IMR-90 (cell line): ENCODE measurements at regions not wholly inside any gene's neighbourhood (a gene's known extent, or its start where the extent isn't known, plus 50 kb on each side); places are given as distances from the start of the nearest gene placed in this dataset.

Experiments
- ATAC-seq: fragments of 200-7000 bp; cut with Tn5 transposase; 2 replicates; pipeline ENCODE4 v1.9.1; 2020; ENCODE audit warnings: low read depth, mild to moderate bottlenecking, moderate library complexity
- BruUV-seq: library from RNA; stranded (reverse); fragments of 400-500 nt; replicated peaks from 2 replicates; lab custom pipeline; 2021; lab: Mats Ljungman, UMichigan
- CTCF ChIA-PET: fragments of 300-600 bp; formaldehyde crosslinking; extraction: SDS; loops from one replicate; lab custom pipeline; 2021; ENCODE audit warnings: antibody characterized with exemption; lab: Yijun Ruan, JAX
- POLR2A ChIA-PET: fragments of 300-600 bp; sonication (Branson Sonifier 250); formaldehyde crosslinking; loops from one replicate; lab custom pipeline; 2022; ENCODE audit warnings: antibody characterized with exemption; ENCODE audit not compliant: unreplicated experiment; lab: Charles Lee
- DNase-seq: peaks from one replicate; pipeline ENCODE4 v3.0.0; 2013
- H2AFZ ChIP-seq: replicated peaks from 2 replicates; pipeline ENCODE3; 2013; ENCODE audit warnings: low read length, mild to moderate bottlenecking; ENCODE audit not compliant: poor library complexity
- H2AK5ac ChIP-seq: 2 replicates; pipeline ENCODE4 v1.6.1; 2013; ENCODE audit warnings: low read depth, low read length, inconsistent platforms
- H2AK9ac ChIP-seq: replicated peaks from 2 replicates; pipeline ENCODE3; 2013; ENCODE audit warnings: mild to moderate bottlenecking, low read depth, low read length, moderate library complexity; ENCODE audit not compliant: poor library complexity
- H2BK120ac ChIP-seq: 2 replicates; pipeline ENCODE4 v1.6.1; 2013; ENCODE audit warnings: low read depth, low read length, inconsistent platforms
- H2BK15ac ChIP-seq: 3 replicates; pipeline ENCODE4 v1.6.1; 2013; ENCODE audit warnings: low read depth, low read length, inconsistent platforms
- H2BK20ac ChIP-seq: 2 replicates; pipeline ENCODE4 v1.6.1; 2013; ENCODE audit warnings: low read depth, mild to moderate bottlenecking, inconsistent platforms, low read length, moderate library complexity
- H2BK5ac ChIP-seq: 2 replicates; pipeline ENCODE4 v1.6.1; 2013; ENCODE audit warnings: mild to moderate bottlenecking, low read depth, low read length, inconsistent platforms; ENCODE audit not compliant: poor library complexity, severe bottlenecking
- H3K14ac ChIP-seq: replicated peaks from 2 replicates; pipeline ENCODE4 v1.6.1; 2013; ENCODE audit warnings: low read depth, low read length, inconsistent platforms
- H3K18ac ChIP-seq: 2 replicates; pipeline ENCODE4 v1.6.1; 2013; ENCODE audit warnings: low read depth, low read length, control low read depth
- H3K23ac ChIP-seq: 2 replicates; pipeline ENCODE4 v1.6.1; 2013; ENCODE audit warnings: low read depth, low read length, inconsistent platforms
- H3K27ac ChIP-seq: 2 replicates; pipeline ENCODE4 v1.5.1; 2013; ENCODE audit warnings: mild to moderate bottlenecking, control low read depth, low read length; ENCODE audit not compliant: insufficient read depth
- H3K27me3 ChIP-seq: 2 replicates; pipeline ENCODE4 v1.6.1; 2013; ENCODE audit warnings: low read length; ENCODE audit not compliant: control insufficient read depth, insufficient read depth
- H3K36me3 ChIP-seq: 2 replicates; pipeline ENCODE4 v1.6.1; 2013; ENCODE audit warnings: low read length, mixed read lengths; ENCODE audit not compliant: control insufficient read depth, insufficient read depth
- H3K4ac ChIP-seq: 2 replicates; pipeline ENCODE4 v1.6.1; 2013; ENCODE audit warnings: low read depth, low read length, inconsistent platforms
- H3K4me1 ChIP-seq: 2 replicates; pipeline ENCODE4 v1.6.1; 2013; ENCODE audit warnings: low read length, mixed read lengths; ENCODE audit not compliant: control insufficient read depth, insufficient read depth
- H3K4me2 ChIP-seq: 2 replicates; pipeline ENCODE4 v1.6.1; 2013; ENCODE audit warnings: low read depth, mild to moderate bottlenecking, control low read depth, low read length, moderate library complexity
- H3K4me3 ChIP-seq: 2 replicates; pipeline ENCODE4 v1.5.1; 2013; ENCODE audit warnings: low read depth, mild to moderate bottlenecking, control low read depth, low read length, moderate library complexity; ENCODE audit not compliant: insufficient read depth
- H3K56ac ChIP-seq: 2 replicates; pipeline ENCODE4 v1.6.1; 2013; ENCODE audit warnings: low read length, inconsistent platforms; ENCODE audit not compliant: insufficient read depth; ENCODE audit errors: extremely low read depth
- H3K79me1 ChIP-seq, 2 experiments: 2 replicates each; pipeline ENCODE4 v1.6.1; 2013; ENCODE audit warnings: low read length in 2 of 2, inconsistent platforms in 1 of 2, low read depth in 1 of 2
- H3K9ac ChIP-seq: 2 replicates; pipeline ENCODE4 v1.6.1; 2013; ENCODE audit warnings: low read depth, low read length, control low read depth
- H3K9me1 ChIP-seq: 2 replicates; pipeline ENCODE4 v1.6.1; 2013; ENCODE audit warnings: low read length, inconsistent platforms; ENCODE audit not compliant: insufficient read depth
- H3K9me3 ChIP-seq: 2 replicates; pipeline ENCODE4 v1.6.1; 2013; ENCODE audit warnings: low read length; ENCODE audit not compliant: control insufficient read depth, insufficient read depth
- H4K20me1 ChIP-seq: 2 replicates; pipeline ENCODE4 v1.6.1; 2013; ENCODE audit warnings: low read length, inconsistent platforms; ENCODE audit not compliant: insufficient read depth
- H4K5ac ChIP-seq: 2 replicates; pipeline ENCODE4 v1.6.1; 2013; ENCODE audit warnings: mild to moderate bottlenecking, low read depth, low read length, control low read depth
- H4K8ac ChIP-seq, 2 experiments: 2 replicates each; pipeline ENCODE4 v1.6.1; 2013; ENCODE audit warnings: low read depth in 2 of 2, low read length in 2 of 2, control low read depth in 1 of 2, inconsistent platforms in 1 of 2
- H4K91ac ChIP-seq: 2 replicates; pipeline ENCODE4 v1.6.1; 2013; ENCODE audit warnings: low read depth, low read length, inconsistent platforms; ENCODE audit not compliant: insufficient read depth
- CEBPB ChIP-seq: IDR thresholded peaks from 2 replicates; pipeline ENCODE4 v1.6.1; 2012; ENCODE audit warnings: low read depth, low read length, improper control_type of control experiment
- CHD1 ChIP-seq: IDR thresholded peaks from 2 replicates; pipeline ENCODE4 v1.6.1; 2012; ENCODE audit warnings: low read depth, low read length, improper control_type of control experiment
- FOS ChIP-seq: fragments of 150-350 bp; IDR thresholded peaks from 2 replicates; pipeline ENCODE4 v1.6.1; 2016; ENCODE audit warnings: low read depth, low read length
- MAZ ChIP-seq: IDR thresholded peaks from 2 replicates; pipeline ENCODE4 v1.6.1; 2012; ENCODE audit warnings: low read depth, mild to moderate bottlenecking, low read length, improper control_type of control experiment, moderate library complexity, borderline replicate concordance
- NFE2L2 ChIP-seq: fragments of 150-350 bp; IDR thresholded peaks from 2 replicates; pipeline ENCODE4 v1.6.1; 2016; ENCODE audit warnings: low read depth, mild to moderate bottlenecking, low read length
- RAD21 ChIP-seq: IDR thresholded peaks from 2 replicates; pipeline ENCODE4 v1.6.1; 2012; ENCODE audit warnings: low read length, improper control_type of control experiment
- SMC3 ChIP-seq: fragments of 150-350 bp; IDR thresholded peaks from 2 replicates; pipeline ENCODE4 v1.6.1; 2016; ENCODE audit warnings: low read depth, mild to moderate bottlenecking, antibody characterized with exemption, low read length, moderate library complexity
- WGBS, 2 experiments: methylation state at CpG; one replicate each; pipeline versions ENCODE4 v1.1.5 to v1.1.7; 2013; ENCODE audit warnings: missing lambda C conversion rate in 2 of 2; ENCODE audit not compliant: insufficient read length in 1 of 2; ENCODE audit errors: extremely low coverage in 2 of 2; 5-methylcytosine and 5-hydroxymethylcytosine counted together
- dilution Hi-C: fragments of 300-500 bp; cut with HindIII; formaldehyde crosslinking; loops from one replicate; pipeline ENCODE4 v1.14.3; 2018; ENCODE audit warnings: low sequenced_read_pairs; ENCODE audit not compliant: unreplicated experiment
- in situ Hi-C: fragments of 300-500 bp; cut with MboI; formaldehyde crosslinking; loops from 3 replicates; pipeline ENCODE4 v1.14.3; 2019; ENCODE audit warnings: low sequenced_read_pairs, inconsistent platforms, mixed read lengths
- intact Hi-C: fragments of 100-400 bp; cut with micrococcal nuclease; formaldehyde crosslinking; loops from 2 replicates; pipeline ENCODE4 v1.10.0; 2022
- TF ChIP-seq, protein P1 (sequence below): conservative IDR thresholded peaks from 2 replicates; pipeline ENCODE4 v1.5.1; 2012; ENCODE audit warnings: mild to moderate bottlenecking, low read depth, low read length, improper control_type of control experiment
- TF ChIP-seq, protein P2 (sequence below): fragments of 150-350 bp; IDR thresholded peaks from 2 replicates; pipeline ENCODE4 v1.6.1; 2016; ENCODE audit warnings: low read depth, mild to moderate bottlenecking, low read length, moderate library complexity, borderline replicate concordance
- TF ChIP-seq, protein P3 (sequence below): fragments of 150-350 bp; IDR thresholded peaks from 2 replicates; pipeline ENCODE4 v1.6.1; 2017; ENCODE audit warnings: mild to moderate bottlenecking, antibody characterized with exemption, low read length, low read depth

DNA sequence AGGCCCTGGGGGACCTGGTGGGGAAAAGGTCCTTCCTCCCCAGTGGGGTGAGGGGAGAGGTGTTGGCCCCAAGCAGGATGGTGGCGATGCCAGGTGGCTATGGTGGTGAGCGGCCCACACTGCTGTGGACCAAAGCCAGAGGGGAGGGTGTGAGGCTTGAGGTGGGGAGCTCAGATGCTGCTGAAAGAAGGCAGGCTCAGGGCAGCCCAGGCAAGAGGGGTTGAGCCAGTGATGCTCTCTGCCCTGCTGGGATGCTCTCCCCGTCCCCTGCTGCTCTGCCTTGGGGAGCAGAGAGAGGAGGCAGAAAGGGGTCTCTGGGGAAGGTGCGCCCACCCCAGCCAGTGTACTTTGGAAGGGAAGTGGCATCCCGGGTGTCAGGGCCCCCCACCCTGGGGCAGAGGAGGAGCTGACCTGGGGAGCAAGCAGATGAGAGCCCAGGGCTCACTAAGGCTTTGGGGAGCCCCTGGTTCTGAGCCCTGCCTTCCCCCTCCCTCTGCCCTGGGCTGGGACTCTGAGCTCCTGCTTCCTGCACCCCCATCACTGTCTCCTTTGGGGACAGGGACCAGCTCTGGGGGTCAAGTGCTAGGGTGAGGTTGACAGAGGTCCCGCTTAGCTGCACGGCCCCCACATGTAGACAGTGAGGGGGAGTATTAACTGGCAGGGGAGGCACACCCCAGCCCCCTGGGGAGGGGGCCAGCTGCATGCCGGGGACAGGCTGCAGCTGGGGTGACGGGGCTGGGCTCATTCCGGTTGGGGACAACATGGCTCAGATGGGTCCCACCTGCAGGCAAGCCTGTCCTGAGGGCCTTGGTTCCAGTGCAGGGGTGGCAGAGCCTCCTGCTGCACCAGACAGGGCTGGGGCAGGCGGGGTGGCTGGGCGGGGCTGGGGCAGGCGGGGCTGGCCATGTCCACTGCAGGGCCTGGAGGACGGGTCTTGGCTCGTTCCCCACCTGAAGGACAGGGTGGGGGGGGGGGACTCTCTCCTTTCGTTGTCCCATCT is 124.4 kb downstream of the KIF26A start (continued):
- no peak for TF ChIP-seq CHD1

DNA sequence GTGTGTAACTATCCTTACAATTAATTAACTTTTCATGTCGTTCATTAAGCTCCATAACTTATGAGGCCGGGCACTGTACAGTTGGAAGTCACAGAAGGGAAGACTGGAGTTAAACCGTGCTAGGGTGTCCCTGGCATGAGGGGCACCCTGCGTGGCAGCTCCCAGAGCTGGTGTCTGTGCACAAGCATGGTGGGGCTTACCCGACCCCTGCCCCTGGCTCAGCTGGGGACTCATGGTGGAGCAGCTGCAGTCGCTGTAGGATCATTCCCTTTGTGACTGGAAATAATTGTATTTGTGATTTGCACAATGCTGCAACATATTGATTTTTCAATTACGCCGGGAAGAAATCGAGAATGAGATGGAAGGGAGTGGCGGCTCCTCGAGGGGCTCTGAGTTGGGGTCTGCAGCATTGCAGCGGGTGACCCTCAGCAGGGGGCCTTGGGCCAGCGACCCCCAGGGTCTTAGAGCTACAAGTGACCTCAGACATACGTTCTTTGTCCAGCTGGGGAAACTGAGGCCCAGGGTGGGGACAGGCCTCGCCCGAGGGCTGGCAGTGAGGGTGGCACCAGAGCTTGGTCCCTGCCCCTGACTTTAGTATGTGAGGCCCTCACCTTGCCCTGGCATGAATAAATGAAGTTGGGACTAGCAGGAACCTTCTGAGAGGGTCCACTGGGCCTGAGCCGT is 125.4 kb downstream of the KIF26A start:
- Histone ChIP-seq H4K20me1 (no peaks in the 10 kb centered on the region), H3K36me3 (no peaks in the 10 kb centered on the region), H2BK5ac (no peak overlapping the region), H3K9me1 (no peaks in the 10 kb centered on the region), H3K4me3 (no peak overlapping the region), H3K9me3 (peaks cover 35% of the 10 kb centered on the region), H3K79me1 (no peaks in the 10 kb centered on the region), H3K4ac (no peak overlapping the region), H3K4me2 (no peak overlapping the region), H2AK5ac (no peak overlapping the region), H3K4me1 (no peaks in the 10 kb centered on the region), H3K27me3 (no peaks in the 10 kb centered on the region), H4K91ac (no peak overlapping the region), H4K8ac (no peak overlapping the region), H3K56ac (no peak overlapping the region), H3K9ac (no peak overlapping the region), H3K18ac (no peak overlapping the region), H2BK20ac (no peak overlapping the region), H3K14ac (no peak overlapping the region), H2BK15ac (no peak overlapping the region), H3K23ac (no peak overlapping the region), H4K5ac (no peak overlapping the region), H2AFZ (no peak overlapping the region), H2BK120ac (no peak overlapping the region), H2AK9ac (no peak overlapping the region), H3K27ac (no peak overlapping the region)
- CTCF ChIA-PET: no interaction called here
- BruUV-seq: no TSS peak
- POLR2A ChIA-PET: no interaction called here
- 66% methylated on average over 11 of the region's 17 CpGs; no CpG with 5 or more reads in 1 of the 2 experiments for WGBS, 2 experiments
- in situ Hi-C loops: no loop called here
- no peak for DNase-seq
- ATAC-seq: no peak
- intact Hi-C loops: no loop called here
- dilution Hi-C loops: no loop called here
- TF ChIP-seq CHD1 (no peak), NFE2L2 (no peak), RAD21 (no peak), FOS (no peak), MAZ (no peak), SMC3 (no peak), CEBPB (no peak)
- TF ChIP-seq, protein P1, sequence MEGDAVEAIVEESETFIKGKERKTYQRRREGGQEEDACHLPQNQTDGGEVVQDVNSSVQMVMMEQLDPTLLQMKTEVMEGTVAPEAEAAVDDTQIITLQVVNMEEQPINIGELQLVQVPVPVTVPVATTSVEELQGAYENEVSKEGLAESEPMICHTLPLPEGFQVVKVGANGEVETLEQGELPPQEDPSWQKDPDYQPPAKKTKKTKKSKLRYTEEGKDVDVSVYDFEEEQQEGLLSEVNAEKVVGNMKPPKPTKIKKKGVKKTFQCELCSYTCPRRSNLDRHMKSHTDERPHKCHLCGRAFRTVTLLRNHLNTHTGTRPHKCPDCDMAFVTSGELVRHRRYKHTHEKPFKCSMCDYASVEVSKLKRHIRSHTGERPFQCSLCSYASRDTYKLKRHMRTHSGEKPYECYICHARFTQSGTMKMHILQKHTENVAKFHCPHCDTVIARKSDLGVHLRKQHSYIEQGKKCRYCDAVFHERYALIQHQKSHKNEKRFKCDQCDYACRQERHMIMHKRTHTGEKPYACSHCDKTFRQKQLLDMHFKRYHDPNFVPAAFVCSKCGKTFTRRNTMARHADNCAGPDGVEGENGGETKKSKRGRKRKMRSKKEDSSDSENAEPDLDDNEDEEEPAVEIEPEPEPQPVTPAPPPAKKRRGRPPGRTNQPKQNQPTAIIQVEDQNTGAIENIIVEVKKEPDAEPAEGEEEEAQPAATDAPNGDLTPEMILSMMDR: no peak
- TF ChIP-seq, protein P2, sequence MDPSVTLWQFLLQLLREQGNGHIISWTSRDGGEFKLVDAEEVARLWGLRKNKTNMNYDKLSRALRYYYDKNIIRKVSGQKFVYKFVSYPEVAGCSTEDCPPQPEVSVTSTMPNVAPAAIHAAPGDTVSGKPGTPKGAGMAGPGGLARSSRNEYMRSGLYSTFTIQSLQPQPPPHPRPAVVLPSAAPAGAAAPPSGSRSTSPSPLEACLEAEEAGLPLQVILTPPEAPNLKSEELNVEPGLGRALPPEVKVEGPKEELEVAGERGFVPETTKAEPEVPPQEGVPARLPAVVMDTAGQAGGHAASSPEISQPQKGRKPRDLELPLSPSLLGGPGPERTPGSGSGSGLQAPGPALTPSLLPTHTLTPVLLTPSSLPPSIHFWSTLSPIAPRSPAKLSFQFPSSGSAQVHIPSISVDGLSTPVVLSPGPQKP: no peak
- TF ChIP-seq, protein P3, sequence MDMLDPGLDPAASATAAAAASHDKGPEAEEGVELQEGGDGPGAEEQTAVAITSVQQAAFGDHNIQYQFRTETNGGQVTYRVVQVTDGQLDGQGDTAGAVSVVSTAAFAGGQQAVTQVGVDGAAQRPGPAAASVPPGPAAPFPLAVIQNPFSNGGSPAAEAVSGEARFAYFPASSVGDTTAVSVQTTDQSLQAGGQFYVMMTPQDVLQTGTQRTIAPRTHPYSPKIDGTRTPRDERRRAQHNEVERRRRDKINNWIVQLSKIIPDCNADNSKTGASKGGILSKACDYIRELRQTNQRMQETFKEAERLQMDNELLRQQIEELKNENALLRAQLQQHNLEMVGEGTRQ: no peak
